Stimulated activated CD4-positive, alpha-beta T cell treated with anti-CD3 and anti-CD28 coated beads, Interleukin-2, amount 100 ng/mL, for 48 hours (primary cell): ENCODE measurements at regions not wholly inside any gene's neighbourhood (a gene's known extent, or its start where the extent isn't known, plus 50 kb on each side); places are given as distances from the start of the nearest gene placed in this dataset.
"Not testable (repeated sequence)": the region's sequence is repeated elsewhere in the genome, so short reads cannot be mapped to it uniquely, and the experiment has no call there.

ENCODE experiments used
- DNase-seq, 2 donors: peaks; one replicate each; pipeline ENCODE4 v3.0.0-alpha.2; 2020

DNA sequence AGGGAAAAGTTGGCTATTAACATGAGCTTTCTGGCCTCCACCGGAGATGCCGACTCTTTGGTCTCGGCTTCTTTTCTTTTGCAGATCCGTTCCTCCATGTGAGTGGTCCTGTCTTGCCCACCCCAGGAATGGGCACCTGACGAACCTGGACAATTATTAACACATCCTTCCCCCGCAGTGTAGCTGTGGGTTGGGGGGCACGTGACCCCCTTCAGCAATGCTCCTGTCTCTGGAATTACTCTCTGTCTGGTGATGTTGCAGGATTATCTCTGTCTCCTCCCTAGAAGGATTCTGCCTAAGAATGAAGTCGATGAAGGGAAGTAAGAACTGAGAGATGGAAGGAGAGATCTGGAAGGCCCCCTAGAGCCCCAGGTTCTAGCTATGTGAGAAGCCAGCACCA lies 115.2 kb upstream of the NPAS2 start:
- DNase-seq: no peak

DNA sequence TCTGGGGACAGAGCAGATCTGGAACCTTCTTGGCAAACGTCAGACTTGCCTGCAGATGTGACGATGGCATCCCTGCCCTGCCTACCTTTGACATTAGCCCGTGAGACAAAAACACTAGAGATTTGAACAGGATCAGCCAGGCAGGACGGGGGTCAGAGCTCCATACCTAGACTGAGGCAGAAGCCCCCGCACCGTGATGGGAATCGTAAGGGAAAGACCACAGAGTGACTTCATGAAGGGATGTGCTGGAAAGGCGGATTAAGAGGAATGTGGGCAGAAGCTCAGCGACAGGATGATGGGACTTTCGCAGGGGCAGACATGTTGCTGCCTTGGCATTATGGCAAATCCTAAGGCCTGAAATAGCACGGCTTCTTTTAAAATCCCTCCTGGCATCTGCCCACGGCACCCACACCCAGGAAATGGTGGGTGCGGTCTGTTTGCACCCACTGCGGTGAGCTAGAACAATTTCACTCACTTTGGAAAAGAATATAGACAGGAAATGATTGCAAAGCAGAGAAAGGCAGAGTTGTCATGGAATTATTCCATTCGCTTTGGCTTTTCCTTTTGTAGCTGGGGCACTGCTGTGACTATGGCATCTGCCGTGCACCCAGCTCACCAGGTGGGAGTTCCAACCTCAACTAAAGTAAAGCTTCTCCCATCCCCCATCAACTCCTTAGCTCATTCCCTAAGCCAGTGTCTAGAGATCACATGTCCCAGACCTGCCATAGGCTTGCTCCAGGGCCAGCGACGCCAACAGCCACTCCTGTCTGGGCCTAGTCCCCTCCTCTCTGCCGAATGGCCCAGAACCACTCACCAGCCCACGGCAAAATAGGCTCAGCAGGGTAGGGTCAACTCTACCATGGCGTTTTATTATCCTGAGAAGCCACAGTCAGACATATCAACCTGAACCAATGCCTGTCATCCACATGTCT lies 112.7 kb upstream of the NPAS2 start:
- DNase-seq: no peak

- no peak for DNase-seq
These were observed 111.6 kb upstream of the NPAS2 start for GRCh38 chr2:100708333-100708732.

DNA sequence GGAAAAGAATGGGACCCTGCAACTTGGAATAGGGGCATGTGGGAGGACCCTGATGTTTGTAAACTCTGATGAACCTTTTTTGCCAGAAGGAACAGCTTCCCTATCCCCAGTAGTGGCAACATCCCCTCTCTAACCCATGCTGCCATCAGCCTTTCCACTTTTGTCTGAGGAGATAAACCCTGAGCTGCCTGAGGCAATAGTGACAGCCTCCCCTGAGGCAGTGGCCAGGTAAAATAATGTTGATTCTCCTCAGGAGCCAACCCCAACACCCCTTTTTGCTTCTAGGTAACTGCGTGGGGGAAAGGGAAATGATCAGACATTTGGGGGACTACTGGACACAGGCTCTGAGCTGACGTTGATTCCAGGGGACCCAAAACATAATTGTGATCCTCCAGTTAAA lies 106.8 kb upstream of the NPAS2 start:
- DNase-seq: no peak

- not testable (repeated sequence) for DNase-seq
These were observed 105.4 kb upstream of the NPAS2 start for GRCh38 chr2:100714396-100715010.

- DNase-seq: not testable (repeated sequence)
These were observed 104.1 kb upstream of the NPAS2 start for GRCh38 chr2:100715861-100716260.

DNA sequence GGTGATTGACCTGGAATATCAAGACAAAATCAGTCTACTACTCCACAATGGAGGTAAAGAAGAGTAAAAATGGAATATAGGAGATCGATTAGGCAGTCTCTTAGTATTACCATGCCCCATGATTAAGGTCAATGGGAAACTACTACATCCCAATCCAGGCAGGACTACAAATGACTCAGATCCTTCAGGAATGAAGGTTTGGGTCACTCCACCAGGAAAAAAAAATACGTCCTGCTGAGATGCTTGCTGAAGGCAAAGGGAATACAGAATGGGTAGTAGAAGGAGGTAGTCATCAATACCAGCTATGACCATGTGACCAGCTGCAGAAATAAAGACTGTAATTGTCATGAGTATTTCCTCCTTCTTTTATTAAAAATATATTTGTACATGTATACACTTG lies 103.4 kb upstream of the NPAS2 start:
- no peak for DNase-seq

DNA sequence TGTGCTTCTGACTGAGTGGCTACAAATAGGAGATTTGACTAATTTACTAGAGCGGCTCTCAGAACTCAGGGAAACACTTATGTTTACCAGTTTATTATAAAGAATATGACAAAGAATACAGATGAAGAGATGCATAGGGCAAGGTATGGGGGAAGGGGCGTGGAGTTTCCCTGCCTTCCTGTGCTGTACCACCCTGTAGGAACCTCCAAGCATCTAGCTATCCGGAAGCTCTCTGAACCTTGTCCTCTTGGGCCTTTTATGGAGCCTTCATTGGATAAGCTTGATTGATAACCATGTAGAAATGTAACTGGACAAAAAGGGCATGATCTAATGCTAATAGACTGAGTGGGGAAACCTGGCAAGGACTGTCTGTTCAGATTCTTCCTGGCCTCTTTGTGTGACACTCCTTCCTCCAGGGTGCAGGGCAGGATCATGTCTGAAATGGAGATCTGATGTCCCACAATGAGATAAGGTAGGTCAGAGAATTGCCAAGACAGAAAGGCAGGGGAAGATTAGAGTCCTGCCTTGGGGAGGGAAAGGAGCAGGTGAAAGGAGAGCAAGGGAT lies 101.8 kb upstream of the NPAS2 start:
- no peak for DNase-seq

DNA sequence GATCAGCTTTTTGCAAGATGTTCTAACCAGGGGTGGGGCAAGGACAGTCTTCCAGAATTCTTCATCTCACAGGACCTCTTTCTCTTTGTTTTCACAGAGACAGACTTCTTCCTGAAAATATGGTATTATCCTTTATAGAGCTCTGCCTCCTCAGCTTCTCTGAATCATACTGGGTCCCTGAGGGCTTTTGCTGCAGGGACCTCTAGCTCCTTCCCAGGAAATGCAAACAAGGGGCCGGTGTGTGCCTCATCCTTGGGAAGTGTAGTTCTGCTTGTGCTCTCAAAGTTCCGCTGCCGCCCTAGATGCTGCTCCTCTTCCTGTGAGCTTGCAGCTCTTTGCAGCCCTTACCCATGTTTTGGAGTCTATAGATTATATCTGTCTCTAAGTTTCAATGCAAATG lies 99.5 kb upstream of the NPAS2 start:
- DNase-seq: no peak

GRCh38 chr2:100721693-100722092 lies 98.2 kb upstream of the NPAS2 start:
- no peak for DNase-seq

DNA sequence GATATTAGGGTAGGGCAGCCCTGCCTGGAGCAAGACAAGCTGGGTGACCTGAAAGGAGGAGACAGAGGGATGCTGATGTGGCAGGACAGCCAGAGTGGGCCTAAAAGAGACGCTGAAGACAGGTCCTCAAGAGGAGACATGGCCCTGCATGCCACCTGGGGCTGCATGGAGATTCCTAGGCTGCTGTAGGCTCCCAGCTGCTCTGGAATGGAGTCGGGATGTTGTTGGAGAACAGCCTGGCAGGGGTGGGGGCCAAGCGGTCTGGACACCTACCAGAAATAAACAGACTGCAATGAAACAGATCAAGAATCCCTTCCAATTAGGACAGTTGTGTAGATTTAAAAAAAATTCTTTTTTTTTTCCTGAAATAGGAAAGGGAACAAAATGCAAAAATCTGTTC lies 97.8 kb upstream of the NPAS2 start:
- no peak for DNase-seq

GRCh38 chr2:100726866-100727265 lies 93.1 kb upstream of the NPAS2 start:
- DNase-seq: no peak

DNA sequence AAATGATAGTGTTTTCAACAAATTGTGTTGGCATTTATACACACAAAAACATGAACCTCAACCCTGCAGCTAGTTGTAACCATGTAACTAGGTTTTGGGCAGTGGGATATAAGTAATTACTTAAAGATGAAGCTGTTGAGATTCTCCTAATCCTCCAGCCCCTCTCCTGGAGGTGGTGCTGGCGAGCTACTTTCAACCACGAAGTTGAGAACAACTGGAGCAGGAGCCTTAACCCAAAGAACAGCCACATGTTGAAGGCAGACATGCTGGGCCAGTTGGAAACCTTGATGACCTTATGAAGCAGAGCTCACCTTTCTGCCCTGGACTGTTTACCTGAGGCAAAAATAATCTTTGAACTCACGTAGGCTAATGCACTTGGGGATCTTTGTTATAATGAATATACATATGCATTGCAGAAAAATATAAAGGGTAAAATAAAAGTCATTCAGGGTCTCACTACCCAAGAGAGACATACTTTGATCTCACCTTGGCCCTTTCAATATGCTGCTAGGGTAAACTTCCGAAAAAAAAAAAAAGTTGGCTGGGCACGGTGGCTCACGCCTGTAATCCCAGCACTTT lies 89.6 kb upstream of the NPAS2 start:
- peak; percentile 28 to 34 for DNase-seq

DNA sequence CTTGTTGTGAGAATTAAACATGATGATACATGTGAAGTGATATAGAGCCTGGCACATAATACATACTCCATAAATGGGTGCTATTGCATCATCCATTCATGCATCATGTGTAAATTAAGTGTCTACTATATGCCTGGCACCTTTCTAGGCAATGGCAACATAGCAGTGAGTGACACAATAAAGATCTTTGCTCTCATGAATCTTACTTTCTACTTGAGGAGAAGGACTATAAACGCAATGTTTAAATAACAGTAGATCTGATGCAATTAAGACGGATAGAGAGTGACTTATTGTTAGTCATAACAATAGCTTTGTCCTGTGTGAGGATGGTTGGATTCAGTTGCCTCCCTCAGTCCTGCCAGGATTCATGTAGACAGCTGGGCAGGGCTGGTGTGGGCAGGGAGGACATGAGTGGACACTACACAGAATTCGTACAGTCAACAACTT lies 88.4 kb upstream of the NPAS2 start:
- no peak for DNase-seq

GRCh38 chr2:100733391-100734187 lies 86.3 kb upstream of the NPAS2 start:
- DNase-seq: no peak

GRCh38 chr2:100736121-100736915 lies 83.6 kb upstream of the NPAS2 start:
- no peak for DNase-seq

DNA sequence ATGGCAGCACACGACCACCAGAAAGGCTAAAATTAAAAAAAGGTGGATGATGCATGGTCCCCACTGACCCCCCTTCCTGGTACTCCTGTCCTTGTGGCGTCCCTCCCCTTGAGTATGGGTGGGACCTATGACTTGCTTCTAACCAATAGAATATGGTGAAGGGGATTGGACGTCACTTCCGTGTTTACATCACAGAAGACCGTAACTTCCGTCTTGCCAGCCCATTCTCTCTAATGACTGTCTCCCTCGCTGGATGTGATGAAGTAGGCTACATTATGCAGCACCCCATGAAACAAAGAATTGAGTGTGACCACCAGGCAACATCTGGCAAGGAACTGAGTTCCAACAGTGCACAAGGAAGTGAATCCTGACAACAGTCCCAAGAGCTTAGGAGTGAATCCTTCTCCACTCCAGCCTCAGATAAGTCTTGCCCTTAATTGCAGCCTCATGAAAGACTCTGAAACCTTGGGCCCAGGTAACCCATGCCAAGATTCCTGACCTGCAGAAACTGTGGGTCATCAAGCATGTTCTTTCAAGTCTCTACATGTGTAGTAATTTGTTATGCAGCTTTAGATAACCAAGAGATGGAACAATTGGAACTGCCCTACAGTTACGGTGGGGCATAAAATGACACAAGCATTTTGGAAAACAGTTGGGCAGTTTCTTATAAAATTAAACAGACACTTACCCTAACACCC lies 80.1 kb upstream of the NPAS2 start:
- DNase-seq: no peak

DNA sequence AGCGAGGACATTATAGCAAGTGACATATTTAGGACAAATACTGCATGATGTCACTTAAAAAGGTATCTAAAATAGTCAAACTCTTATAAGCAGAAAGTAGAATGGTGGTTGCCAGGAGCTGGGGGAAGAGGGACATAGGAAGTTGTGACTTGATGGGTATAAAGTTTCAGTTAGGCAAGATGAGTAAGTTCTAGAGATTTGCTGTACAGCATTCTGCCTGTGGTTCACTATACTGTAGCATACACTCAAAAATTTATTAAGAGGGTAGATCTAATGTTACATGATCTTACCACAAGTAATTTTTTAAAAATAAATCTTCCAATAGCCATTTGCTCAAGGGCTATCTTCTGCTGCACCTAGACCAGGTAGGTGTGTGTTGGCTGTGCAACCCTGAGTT lies 78.1 kb upstream of the NPAS2 start:
- no peak for DNase-seq

DNA sequence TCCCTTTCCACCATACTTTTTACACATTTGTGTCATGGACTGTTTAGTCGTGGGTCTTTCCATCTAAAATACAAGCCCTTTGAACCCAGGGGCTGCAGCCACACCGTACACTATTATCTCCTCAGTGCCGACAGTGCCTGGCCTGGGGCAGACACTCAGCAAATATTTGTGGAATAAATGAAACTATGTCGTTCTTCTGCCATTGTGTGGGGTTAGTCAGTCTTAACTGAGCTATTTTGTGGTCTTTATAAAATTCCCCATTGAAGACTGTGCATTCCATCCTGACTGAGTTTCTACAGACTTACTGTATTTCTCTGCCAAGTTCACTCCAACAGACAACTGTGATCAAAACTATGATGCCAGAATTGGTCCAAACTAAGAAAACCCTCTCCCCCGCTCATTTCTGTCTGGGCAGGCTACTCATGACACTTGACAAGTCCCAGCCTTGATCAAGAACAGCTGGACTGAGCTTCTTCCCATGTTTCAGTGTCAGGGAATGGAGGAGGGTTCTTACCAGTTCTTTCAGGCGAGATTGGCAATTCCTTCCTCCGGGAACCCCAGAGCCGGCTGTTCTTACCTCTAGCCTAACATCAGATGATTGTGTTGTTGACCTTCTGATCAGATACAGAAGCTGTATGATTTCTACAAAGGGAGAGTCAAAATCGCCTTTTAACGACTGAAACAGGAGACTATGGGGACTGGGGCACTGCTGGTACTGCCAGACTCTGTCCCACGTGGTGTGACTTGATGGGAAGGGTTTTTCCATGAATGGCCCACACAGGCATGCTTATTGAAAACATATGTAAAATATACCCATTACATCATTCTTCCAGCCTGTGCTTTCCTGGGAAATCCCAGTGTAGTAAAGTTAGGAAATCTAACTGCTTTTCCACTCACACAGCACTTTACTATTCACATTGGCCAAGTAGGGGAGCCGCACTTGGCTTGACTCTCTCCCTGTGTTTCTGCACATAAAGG lies 77.4 kb upstream of the NPAS2 start:
- DNase-seq: no peak

GRCh38 chr2:100743741-100744140 lies 76.2 kb upstream of the NPAS2 start:
- DNase-seq: no peak
